SK-N-SH (cell line): ENCODE measurements at regions not wholly inside any gene's neighbourhood (a gene's known extent, or its start where the extent isn't known, plus 50 kb on each side); places are given as distances from the start of the nearest gene placed in this dataset.

Experiments
- CTCF ChIA-PET: fragments of 300-600, 350-600 bp; formaldehyde crosslinking; extraction: SDS; loops from one replicate; lab custom pipeline; 2021; lab: Yijun Ruan, JAX
- POLR2A ChIA-PET: fragments of 350-600 bp; sonication (Branson Sonifier 250); formaldehyde crosslinking; extraction: SDS; loops from one replicate; lab custom pipeline; 2020; ENCODE audit warnings: antibody characterized with exemption, inconsistent platforms; lab: Yijun Ruan, JAX
- DNase-seq: peaks from one replicate; pipeline ENCODE4 v3.0.0; 2012
- H2AFZ ChIP-seq: fragments of 200-600 bp; sonication (generic); 2 replicates; pipeline ENCODE4 v1.8.1; 2016; ENCODE audit warnings: antibody characterized with exemption, mild to moderate bottlenecking, low read depth
- H3F3A ChIP-seq: fragments of 200-600 bp; sonication (generic); replicated peaks from 2 replicates; pipeline ENCODE3; 2016; ENCODE audit warnings: antibody characterized with exemption, mild to moderate bottlenecking; ENCODE audit not compliant: insufficient read depth
- H3K27ac ChIP-seq, 2 experiments: fragments of 200-500 bp in 1 of 2; fragments of 200-600 bp in 1 of 2; sonication (Bioruptor generic) in 1 of 2; sonication (generic), shearing (Covaris generic) in 1 of 2; 2 replicates each; pipeline versions ENCODE4 v1.5.1 to v1.6.1; 2014 to 2016; ENCODE audit warnings: low read depth in 2 of 2, inconsistent platforms in 1 of 2, low read length in 1 of 2, mild to moderate bottlenecking in 1 of 2, mixed read lengths in 1 of 2
- H3K27me3 ChIP-seq: fragments of 200-600 bp; sonication (generic), shearing (Covaris generic); 2 replicates; pipeline ENCODE4 v1.6.1; 2016; ENCODE audit warnings: mixed run types; ENCODE audit not compliant: insufficient read depth
- H3K36me3 ChIP-seq, 2 experiments: fragments of 200-500 bp in 1 of 2; fragments of 200-600 bp in 1 of 2; sonication (Bioruptor generic) in 1 of 2; sonication (generic) in 1 of 2; replicated peaks in 1 of 2; 2 replicates each; pipeline versions ENCODE3 to v1.5.1; 2014 to 2016; ENCODE audit warnings: low read length in 1 of 2, mild to moderate bottlenecking in 1 of 2; ENCODE audit not compliant: insufficient read depth in 2 of 2, control insufficient read depth in 1 of 2
- H3K4me1 ChIP-seq, 2 experiments: fragments of 200-500 bp in 1 of 2; fragments of 200-600 bp in 1 of 2; sonication (Bioruptor generic) in 1 of 2; sonication (generic), shearing (Covaris generic) in 1 of 2; 2 replicates each; pipeline versions ENCODE4 v1.5.1 to v1.6.1; 2014 to 2016; ENCODE audit warnings: low read depth in 1 of 2, low read length in 1 of 2, mixed run types in 1 of 2; ENCODE audit not compliant: insufficient read depth in 2 of 2, control insufficient read depth in 1 of 2
- H3K4me2 ChIP-seq: fragments of 200-600 bp; sonication (generic), shearing (Covaris generic); 2 replicates; pipeline ENCODE4 v1.6.1; 2017; ENCODE audit warnings: mixed run types
- H3K4me3 ChIP-seq, 2 experiments: fragments of 200-500 bp in 1 of 2; fragments of 200-600 bp in 1 of 2; sonication (Bioruptor generic) in 1 of 2; sonication (generic), shearing (Covaris generic) in 1 of 2; 2 replicates each; pipeline versions ENCODE4 v1.5.1 to v1.8.1; 2014 to 2016; ENCODE audit warnings: low read depth in 2 of 2, inconsistent platforms in 1 of 2, low read length in 1 of 2, mild to moderate bottlenecking in 1 of 2, mixed read lengths in 1 of 2, moderate library complexity in 1 of 2
- H3K79me2 ChIP-seq: fragments of 200-600 bp; sonication (generic); 2 replicates; pipeline ENCODE4 v1.8.1; 2017; ENCODE audit warnings: mild to moderate bottlenecking; ENCODE audit not compliant: insufficient read depth
- H3K9ac ChIP-seq: fragments of 200-600 bp; sonication (generic); 2 replicates; pipeline ENCODE4 v1.6.1; 2017; ENCODE audit warnings: mixed run types
- H3K9me2 ChIP-seq: fragments of 200-600 bp; sonication (generic); 2 replicates; pipeline ENCODE4 v1.6.1; 2017; ENCODE audit warnings: mixed run types
- H3K9me3 ChIP-seq: fragments of 200-600 bp; sonication (generic); 2 replicates; pipeline ENCODE4 v1.6.1; 2017; ENCODE audit warnings: mixed run types, mild to moderate bottlenecking, moderate library complexity
- H4K20me1 ChIP-seq: fragments of 200-600 bp; sonication (generic); 2 replicates; pipeline ENCODE4 v1.6.1; 2017; ENCODE audit warnings: mild to moderate bottlenecking, mixed run types; ENCODE audit not compliant: insufficient read depth
- ELF1 ChIP-seq: IDR thresholded peaks from 2 replicates; pipeline ENCODE4 v1.4.0; 2012
- FOSL2 ChIP-seq: IDR thresholded peaks from 2 replicates; pipeline ENCODE4 v1.4.0; 2012; ENCODE audit warnings: low read depth, mild to moderate bottlenecking, moderate library complexity, borderline replicate concordance
- FOXJ3 ChIP-seq: sonication (generic); formaldehyde crosslinking; IDR thresholded peaks from 2 replicates; pipeline ENCODE4 v1.5.1; 2020; ENCODE audit warnings: mild to moderate bottlenecking, missing genetic modification reagents
- FOXM1 ChIP-seq: IDR thresholded peaks from 2 replicates; pipeline ENCODE4 v1.4.0; 2012; ENCODE audit warnings: low read depth, mild to moderate bottlenecking
- GABPA ChIP-seq: IDR thresholded peaks from 2 replicates; pipeline ENCODE4 v1.4.0; 2012; ENCODE audit warnings: low read depth, mild to moderate bottlenecking
- GATA2 ChIP-seq: sonication (generic); formaldehyde crosslinking; IDR thresholded peaks from 2 replicates; pipeline ENCODE4 v1.5.0; 2020; ENCODE audit warnings: mild to moderate bottlenecking, missing genetic modification reagents
- JUND ChIP-seq: IDR thresholded peaks from 2 replicates; pipeline ENCODE4 v1.4.0; 2012
- MEF2A ChIP-seq: IDR thresholded peaks from 2 replicates; pipeline ENCODE4 v1.4.0; 2012; ENCODE audit warnings: low read depth, borderline replicate concordance
- POLR2AphosphoS5 ChIP-seq: IDR thresholded peaks from 2 replicates; pipeline ENCODE4 v1.6.1; 2012; ENCODE audit warnings: low read depth, low read length
- RAD21 ChIP-seq: IDR thresholded peaks from 2 replicates; pipeline ENCODE4 v1.6.1; 2012; ENCODE audit warnings: mild to moderate bottlenecking, low read length
- RFX5 ChIP-seq: IDR thresholded peaks from 2 replicates; pipeline ENCODE4 v1.6.1; 2012; ENCODE audit warnings: mild to moderate bottlenecking, improper control_type of control experiment, low read length
- RXRA ChIP-seq: IDR thresholded peaks from 2 replicates; pipeline ENCODE4 v1.4.0; 2012; ENCODE audit warnings: low read depth, mild to moderate bottlenecking, borderline replicate concordance
- SIN3A ChIP-seq: IDR thresholded peaks from 2 replicates; pipeline ENCODE4 v1.6.1; 2012; ENCODE audit warnings: low read depth, mild to moderate bottlenecking, low read length, moderate library complexity, borderline replicate concordance
- TCF12 ChIP-seq: IDR thresholded peaks from 2 replicates; pipeline ENCODE4 v1.4.0; 2012
- USF2 ChIP-seq: fragments of 150-350 bp; IDR thresholded peaks from 2 replicates; pipeline ENCODE4 v1.6.1; 2017; ENCODE audit warnings: antibody characterized with exemption, low read length, low read depth, borderline replicate concordance
- YY1 ChIP-seq: IDR thresholded peaks from 2 replicates; pipeline ENCODE4 v1.4.0; 2012; ENCODE audit warnings: low read depth, mild to moderate bottlenecking
- ZBTB33 ChIP-seq: IDR thresholded peaks from 2 replicates; pipeline ENCODE4 v1.4.0; 2012; ENCODE audit warnings: low read depth, borderline replicate concordance
- TF ChIP-seq, protein P1 (sequence below): IDR thresholded peaks from 2 replicates; pipeline ENCODE4 v1.6.1; 2012; ENCODE audit warnings: mild to moderate bottlenecking, low read depth, low read length, moderate library complexity
- TF ChIP-seq, protein P2 (sequence below): fragments of 150-350 bp; IDR thresholded peaks from 2 replicates; pipeline ENCODE4 v1.6.1; 2016; ENCODE audit warnings: mild to moderate bottlenecking, low read depth, low read length

DNA sequence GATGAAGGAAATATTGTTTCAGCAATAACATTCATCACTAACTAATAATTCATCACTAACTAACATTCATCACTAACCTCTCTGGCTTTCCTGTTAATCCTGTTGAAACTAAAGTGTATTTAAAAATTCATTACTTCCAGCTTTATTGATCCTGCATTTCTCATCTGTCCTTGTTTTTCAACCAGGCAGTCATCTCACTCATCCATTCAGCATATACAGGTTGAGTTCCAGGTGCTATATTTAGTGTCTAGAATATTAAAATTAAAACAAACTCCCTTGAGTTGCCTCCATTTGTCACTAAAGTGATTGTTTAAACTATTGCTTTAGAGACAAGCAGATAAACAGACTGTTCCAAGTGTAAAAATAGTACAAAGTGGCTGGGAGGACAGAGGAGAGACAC, 58.1 kb downstream of the ATXN7L3B start:
- Histone ChIP-seq H3K27me3 (no peaks in the 10 kb centered on the region), H3K4me2 (no peak overlapping the region), H3K9me3 (no peaks in the 10 kb centered on the region), H3K4me1 (no peaks in the 10 kb centered on the region), H3K9me2 (no peaks in the 10 kb centered on the region), H3K27ac (no peak overlapping the region), H3K36me3 (no peaks in the 10 kb centered on the region), H3K4me3 (no peak overlapping the region), H4K20me1 (no peaks in the 10 kb centered on the region), H3K9ac (no peak overlapping the region), H3K79me2 (no peaks in the 10 kb centered on the region), H2AFZ (no peak overlapping the region), H3F3A (peaks cover 4% of the 10 kb centered on the region)
- ChIA-PET POLR2A (no interaction called here), CTCF (interaction anchor here (1.0 kb wide), 1 partner anchor 9 kb away, joined by 4 read pairs; no protein-coding TSS in a partner anchor)
- DNase-seq: no peak
- TF ChIP-seq FOXM1 (no peak), FOXJ3 (CRISPR knock-in tag) (no peak), JUND (no peak), RAD21 (no peak), FOSL2 (no peak), GATA2 (CRISPR knock-in tag) (no peak), SIN3A (no peak)

- no peaks in the 10 kb centered on the region for H3K9me2 ChIP-seq
- ChIA-PET POLR2A (no interaction called here), CTCF (no interaction called here)
- H3K4me1 ChIP-seq: no peaks in the 10 kb centered on the region
- H3K4me3 ChIP-seq: no peak overlapping the region
- no peak for DNase-seq
- H2AFZ ChIP-seq: no peak overlapping the region
- H3K4me2 ChIP-seq: no peak overlapping the region
- no peaks in the 10 kb centered on the region for H4K20me1 ChIP-seq
- no peaks in the 10 kb centered on the region for H3K27me3 ChIP-seq
- no peak overlapping the region for H3K27ac ChIP-seq
- H3K9ac ChIP-seq: no peak overlapping the region
- H3K9me3 ChIP-seq: no peaks in the 10 kb centered on the region
- no peaks in the 10 kb centered on the region for H3K79me2 ChIP-seq
- no peak for TF ChIP-seq RAD21
- no peak for TF ChIP-seq USF2
- TF ChIP-seq SIN3A: no peak
- TF ChIP-seq RFX5: no peak
- no peak for TF ChIP-seq YY1
- no peak for TF ChIP-seq ELF1
- no peak for TF ChIP-seq MEF2A
- no peak for TF ChIP-seq POLR2AphosphoS5
- no peak for TF ChIP-seq RXRA
- no peak for TF ChIP-seq FOSL2
- TF ChIP-seq ZBTB33: no peak
- no peak for TF ChIP-seq TCF12
- TF ChIP-seq, protein P1, sequence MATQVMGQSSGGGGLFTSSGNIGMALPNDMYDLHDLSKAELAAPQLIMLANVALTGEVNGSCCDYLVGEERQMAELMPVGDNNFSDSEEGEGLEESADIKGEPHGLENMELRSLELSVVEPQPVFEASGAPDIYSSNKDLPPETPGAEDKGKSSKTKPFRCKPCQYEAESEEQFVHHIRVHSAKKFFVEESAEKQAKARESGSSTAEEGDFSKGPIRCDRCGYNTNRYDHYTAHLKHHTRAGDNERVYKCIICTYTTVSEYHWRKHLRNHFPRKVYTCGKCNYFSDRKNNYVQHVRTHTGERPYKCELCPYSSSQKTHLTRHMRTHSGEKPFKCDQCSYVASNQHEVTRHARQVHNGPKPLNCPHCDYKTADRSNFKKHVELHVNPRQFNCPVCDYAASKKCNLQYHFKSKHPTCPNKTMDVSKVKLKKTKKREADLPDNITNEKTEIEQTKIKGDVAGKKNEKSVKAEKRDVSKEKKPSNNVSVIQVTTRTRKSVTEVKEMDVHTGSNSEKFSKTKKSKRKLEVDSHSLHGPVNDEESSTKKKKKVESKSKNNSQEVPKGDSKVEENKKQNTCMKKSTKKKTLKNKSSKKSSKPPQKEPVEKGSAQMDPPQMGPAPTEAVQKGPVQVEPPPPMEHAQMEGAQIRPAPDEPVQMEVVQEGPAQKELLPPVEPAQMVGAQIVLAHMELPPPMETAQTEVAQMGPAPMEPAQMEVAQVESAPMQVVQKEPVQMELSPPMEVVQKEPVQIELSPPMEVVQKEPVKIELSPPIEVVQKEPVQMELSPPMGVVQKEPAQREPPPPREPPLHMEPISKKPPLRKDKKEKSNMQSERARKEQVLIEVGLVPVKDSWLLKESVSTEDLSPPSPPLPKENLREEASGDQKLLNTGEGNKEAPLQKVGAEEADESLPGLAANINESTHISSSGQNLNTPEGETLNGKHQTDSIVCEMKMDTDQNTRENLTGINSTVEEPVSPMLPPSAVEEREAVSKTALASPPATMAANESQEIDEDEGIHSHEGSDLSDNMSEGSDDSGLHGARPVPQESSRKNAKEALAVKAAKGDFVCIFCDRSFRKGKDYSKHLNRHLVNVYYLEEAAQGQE: no peak
- TF ChIP-seq, protein P2, sequence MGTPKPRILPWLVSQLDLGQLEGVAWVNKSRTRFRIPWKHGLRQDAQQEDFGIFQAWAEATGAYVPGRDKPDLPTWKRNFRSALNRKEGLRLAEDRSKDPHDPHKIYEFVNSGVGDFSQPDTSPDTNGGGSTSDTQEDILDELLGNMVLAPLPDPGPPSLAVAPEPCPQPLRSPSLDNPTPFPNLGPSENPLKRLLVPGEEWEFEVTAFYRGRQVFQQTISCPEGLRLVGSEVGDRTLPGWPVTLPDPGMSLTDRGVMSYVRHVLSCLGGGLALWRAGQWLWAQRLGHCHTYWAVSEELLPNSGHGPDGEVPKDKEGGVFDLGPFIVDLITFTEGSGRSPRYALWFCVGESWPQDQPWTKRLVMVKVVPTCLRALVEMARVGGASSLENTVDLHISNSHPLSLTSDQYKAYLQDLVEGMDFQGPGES: no peak
- no peak for TF ChIP-seq GABPA
- no peaks in the 10 kb centered on the region for H3K36me3 ChIP-seq
- H3F3A ChIP-seq: peaks cover 4% of the 10 kb centered on the region
These were observed 61.2 kb downstream of the ATXN7L3B start for GRCh38 chr12:74598819-74599218.
